Upper lobe of right lung (tissue), 1 donor: ENCODE measurements at regions not wholly inside any gene's neighbourhood (a gene's known extent, or its start where the extent isn't known, plus 50 kb on each side); places are given as distances from the start of the nearest gene placed in this dataset.

Source experiments
- ATAC-seq: fragments of 200-7000 bp; cut with Tn5 transposase; one replicate; pipeline ENCODE4 v1.9.1; 2020; ENCODE audit warnings: mild to moderate bottlenecking, moderate library complexity
- DNase-seq: peaks from one replicate; pipeline ENCODE4 v3.0.0-alpha.2; 2020
- H3K27ac ChIP-seq: fragments of 200-600 bp; one replicate; pipeline ENCODE4 v1.8.0; 2022
- H3K27me3 ChIP-seq: fragments of 200-600 bp; one replicate; pipeline ENCODE4 v1.8.0; 2022; ENCODE audit warnings: mild to moderate bottlenecking
- H3K36me3 ChIP-seq: fragments of 200-600 bp; one replicate; pipeline ENCODE4 v1.8.0; 2022
- H3K4me1 ChIP-seq: fragments of 200-600 bp; one replicate; pipeline ENCODE4 v1.8.0; 2022
- H3K4me3 ChIP-seq: fragments of 200-600 bp; one replicate; pipeline ENCODE4 v1.8.0; 2022; ENCODE audit warnings: mild to moderate bottlenecking
- H3K9me3 ChIP-seq: fragments of 200-600 bp; one replicate; pipeline ENCODE4 v1.8.0; 2022
- CTCF ChIP-seq: fragments of 200-600 bp; IDR thresholded peaks from one replicate; pipeline ENCODE4 v1.8.0; 2022; ENCODE audit warnings: antibody characterized with exemption
- intact Hi-C: fragments of 100-400 bp; cut with DNase I; formaldehyde crosslinking; loops from one replicate; pipeline ENCODE4 v1.11.0; 2022
- donor health status: DM: no; HTN: yes; CAD: no; lungs with severe emphysema.

- H3K9me3 ChIP-seq, result no peaks in the 10 kb centered on the region
- H3K27me3 ChIP-seq, result no peaks in the 10 kb centered on the region
- ATAC-seq (no peak), DNase-seq (no peak)
- H3K27ac ChIP-seq, result no peak overlapping the region
- no peaks in the 10 kb centered on the region for H3K4me1 ChIP-seq
- no peaks in the 10 kb centered on the region for H3K36me3 ChIP-seq
- intact Hi-C loops, result no loop called here
- no peak for TF ChIP-seq CTCF
- no peak overlapping the region for H3K4me3 ChIP-seq
Measured at GRCh38 chr3:157573780-157574378, 70.7 kb upstream of the VEPH1 start.

- H3K27me3 ChIP-seq, result no peaks in the 10 kb centered on the region
- ATAC-seq, result no peak
Measured at GRCh38 chr3:157573281-157573680, 70.1 kb upstream of the VEPH1 start.

GRCh38 chr3:157572559-157573270, 69.5 kb upstream of the VEPH1 start:
- no peaks in the 10 kb centered on the region for H3K27me3 ChIP-seq
- intact Hi-C loops, result no loop called here

More at GRCh38 chr3:157573281-157573680, 70.1 kb upstream of the VEPH1 start:
- intact Hi-C loops, result no loop called here
- Histone ChIP-seq H3K27ac (no peak overlapping the region), H3K4me3 (no peak overlapping the region), H3K9me3 (no peaks in the 10 kb centered on the region), H3K36me3 (no peaks in the 10 kb centered on the region), H3K4me1 (no peaks in the 10 kb centered on the region)
- no peak for TF ChIP-seq CTCF
- DNase-seq, result no peak

GRCh38 chr3:157566596-157566995, 63.4 kb upstream of the VEPH1 start:
- no peak overlapping the region for H3K27ac ChIP-seq
- ATAC-seq (no peak), DNase-seq (no peak)
- intact Hi-C loops, result no loop called here
- no peak overlapping the region for H3K4me3 ChIP-seq
- TF ChIP-seq CTCF, result no peak
- no peaks in the 10 kb centered on the region for H3K27me3 ChIP-seq
- H3K9me3 ChIP-seq, result no peaks in the 10 kb centered on the region
- no peaks in the 10 kb centered on the region for H3K4me1 ChIP-seq
- no peaks in the 10 kb centered on the region for H3K36me3 ChIP-seq

More at GRCh38 chr3:157572559-157573270, 69.5 kb upstream of the VEPH1 start:
- peak; percentile 92 for ATAC-seq
- Histone ChIP-seq H3K4me3 (no peak overlapping the region), H3K36me3 (no peaks in the 10 kb centered on the region), H3K27ac (no peak overlapping the region), H3K4me1 (no peaks in the 10 kb centered on the region), H3K9me3 (no peaks in the 10 kb centered on the region)
- no peak for DNase-seq
- peak; percentile 81 for TF ChIP-seq CTCF

- no peaks in the 10 kb centered on the region for H3K9me3 ChIP-seq
- DNase-seq (no peak), ATAC-seq (no peak)
- no peaks in the 10 kb centered on the region for H3K36me3 ChIP-seq
- no peaks in the 10 kb centered on the region for H3K27me3 ChIP-seq
- no peak overlapping the region for H3K4me3 ChIP-seq
- TF ChIP-seq CTCF, result no peak
- intact Hi-C loops, result no loop called here
- no peaks in the 10 kb centered on the region for H3K4me1 ChIP-seq
- H3K27ac ChIP-seq, result no peak overlapping the region
Measured at GRCh38 chr3:157559401-157559800, 56.2 kb upstream of the VEPH1 start.
